ENCODE measurements at regions not wholly inside any gene's neighbourhood (a gene's known extent, or its start where the extent isn't known, plus 50 kb on each side); places are given as distances from the start of the nearest gene placed in this dataset.
A peak's percentile ranks its signal among the peaks of the same experiment; 100 is the strongest.

DNA sequence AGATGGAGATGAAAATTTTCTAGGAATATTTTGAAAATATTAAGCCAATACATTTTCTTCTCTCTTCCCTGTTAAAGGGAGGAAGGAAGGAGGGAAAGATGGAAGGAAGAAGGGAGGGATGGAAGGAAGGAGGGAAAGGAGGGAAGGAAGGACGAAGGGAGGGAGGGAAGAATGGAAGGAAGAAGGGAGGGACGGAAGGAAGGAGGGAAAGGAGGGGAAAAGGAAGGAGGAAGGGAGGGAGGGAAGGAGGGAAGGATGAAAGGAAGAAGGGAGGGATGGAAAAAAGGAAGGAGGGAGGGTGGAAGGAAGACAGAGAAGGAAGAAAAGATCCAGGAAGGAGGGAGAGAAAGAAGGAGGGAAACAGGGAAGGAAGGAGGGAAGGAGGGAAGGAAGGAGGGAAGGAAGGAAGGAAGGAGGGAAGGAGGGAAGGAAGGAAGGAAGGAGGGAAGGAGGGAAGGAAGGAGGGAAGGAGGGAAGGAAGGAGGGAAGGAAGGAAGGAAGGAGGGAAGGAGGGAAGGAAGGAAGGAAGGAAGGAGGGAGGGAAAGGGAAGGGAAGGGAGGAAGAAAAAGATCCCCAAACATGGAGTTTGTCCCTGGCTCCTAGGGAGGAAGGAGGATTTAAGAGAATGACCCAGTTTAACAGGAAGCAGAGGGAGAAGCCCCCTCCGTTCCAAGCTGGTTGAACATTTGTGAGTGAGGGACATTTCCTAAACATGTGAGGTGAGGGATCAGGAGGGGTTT is 70.3 kb upstream of the NEURL1B start:
- DNase-seq (ENCODE audit: low read depth), result no peak
- no peak overlapping the region for H3K4me3 ChIP-seq (ENCODE audit: low read depth, low read length)

DNA sequence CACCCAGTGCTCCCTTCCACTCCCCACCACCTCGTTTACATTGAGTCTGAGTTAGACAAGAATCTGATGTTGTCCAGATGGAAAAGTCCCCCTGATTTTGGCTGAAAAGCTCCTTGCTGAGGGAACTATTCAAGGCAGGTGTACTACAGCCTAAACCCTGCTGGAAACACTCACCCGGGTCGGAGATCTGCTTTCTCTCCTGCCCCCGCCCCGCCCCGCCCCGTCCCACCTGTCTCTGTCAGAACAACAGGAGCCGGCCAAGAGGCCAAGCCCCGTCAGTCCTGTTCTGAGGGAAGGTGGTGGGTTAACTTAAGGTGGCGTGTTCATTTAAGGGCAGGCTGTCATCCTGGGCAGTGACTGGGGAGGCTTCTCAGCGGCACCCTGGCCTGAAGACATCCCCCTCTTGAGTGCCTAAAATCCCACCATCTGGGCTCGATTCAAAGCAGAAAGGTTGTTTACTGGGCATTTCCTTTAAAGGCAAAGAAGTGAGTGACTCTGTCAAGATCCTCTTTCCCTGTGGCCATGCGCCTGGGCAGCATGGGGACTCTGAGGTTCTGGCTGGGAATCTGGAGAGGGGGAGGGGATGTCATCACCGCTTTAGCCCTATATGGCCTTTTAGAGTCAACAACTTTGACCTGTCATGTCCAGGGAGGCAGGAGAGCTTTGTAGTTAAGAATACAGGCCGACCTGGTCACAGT is 71.1 kb upstream of the NEURL1B start:
- H3K4me3 ChIP-seq (ENCODE audit: low read depth, low read length), result no peak overlapping the region
- no peak for DNase-seq (ENCODE audit: low read depth)

DNA sequence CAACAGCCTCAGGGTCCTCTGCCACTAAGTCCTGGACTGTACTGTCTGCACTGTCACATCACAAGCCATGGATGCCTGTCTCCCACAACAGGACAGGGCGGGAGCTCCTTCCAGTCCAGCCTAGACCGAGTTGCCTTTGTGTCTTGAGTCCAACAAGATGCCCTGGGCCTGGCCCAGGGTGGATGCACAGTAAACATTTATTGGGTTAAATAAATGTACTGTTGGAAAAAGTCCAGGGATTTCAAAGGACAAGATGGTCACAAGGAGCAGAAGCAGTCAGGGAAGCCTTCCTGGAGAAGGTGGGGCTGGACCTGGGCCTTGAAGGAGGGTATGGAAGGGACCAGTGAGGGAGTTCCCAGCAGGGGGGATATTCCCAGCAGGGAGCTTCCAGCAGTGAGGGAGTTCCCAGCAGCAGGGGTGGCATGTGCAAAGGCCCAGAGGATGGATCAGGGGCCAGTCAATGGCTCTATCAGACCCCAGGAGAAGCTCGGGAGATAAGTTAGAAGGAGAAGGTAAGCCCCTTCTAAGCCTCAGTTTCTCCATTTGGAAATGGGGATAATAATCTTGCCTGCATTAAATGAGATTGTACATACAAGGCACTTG is 72.7 kb upstream of the NEURL1B start:
- DNase-seq (ENCODE audit: low read depth), result no peak
- H3K4me3 ChIP-seq (ENCODE audit: low read depth, low read length), result no peak overlapping the region

DNA sequence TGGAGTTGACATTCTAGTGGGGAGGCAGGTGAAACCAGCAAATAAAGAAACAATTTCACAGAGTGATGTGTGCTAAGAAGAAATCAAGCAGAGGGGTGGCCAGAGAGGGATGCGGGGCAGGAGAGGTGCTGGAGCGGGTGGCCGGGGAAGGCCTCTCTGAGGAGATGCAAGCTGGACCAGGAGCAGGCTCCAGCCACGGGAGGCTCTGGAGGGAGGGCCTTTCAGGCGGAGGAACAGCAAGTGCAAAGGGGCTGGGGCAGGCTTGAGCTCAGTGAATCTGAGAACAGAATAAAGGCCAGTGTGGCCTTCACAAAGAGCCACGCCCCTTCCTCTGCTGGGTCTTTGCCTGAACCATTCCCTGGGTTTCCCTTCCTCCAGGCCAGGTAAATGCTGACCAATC is 73.2 kb upstream of the NEURL1B start:
- DNase-seq (ENCODE audit: low read depth), result no peak
- H3K4me3 ChIP-seq (ENCODE audit: low read depth, low read length), result no peak overlapping the region

DNA sequence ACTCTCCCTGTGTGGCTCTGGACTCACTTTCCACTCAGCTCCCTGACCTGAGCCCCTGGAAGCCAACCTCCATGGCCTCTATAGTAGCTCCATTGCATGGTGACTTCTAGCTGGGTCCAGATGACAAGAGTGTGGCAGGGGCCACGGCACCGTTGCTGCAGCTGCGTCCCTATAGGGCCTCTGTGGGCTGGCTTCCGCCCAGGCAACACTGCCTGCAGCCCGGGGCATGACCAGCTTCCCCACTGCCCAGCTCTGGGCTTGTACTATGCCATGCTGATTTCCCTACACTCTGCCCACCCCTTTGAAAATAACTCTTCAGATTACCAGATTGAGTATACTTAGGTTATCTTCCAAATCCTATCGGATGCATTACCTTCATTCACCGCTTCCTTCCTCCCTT is 73.8 kb upstream of the NEURL1B start:
- DNase-seq (ENCODE audit: low read depth), result no peak
- H3K4me3 ChIP-seq (ENCODE audit: low read depth, low read length), result no peak overlapping the region

DNA sequence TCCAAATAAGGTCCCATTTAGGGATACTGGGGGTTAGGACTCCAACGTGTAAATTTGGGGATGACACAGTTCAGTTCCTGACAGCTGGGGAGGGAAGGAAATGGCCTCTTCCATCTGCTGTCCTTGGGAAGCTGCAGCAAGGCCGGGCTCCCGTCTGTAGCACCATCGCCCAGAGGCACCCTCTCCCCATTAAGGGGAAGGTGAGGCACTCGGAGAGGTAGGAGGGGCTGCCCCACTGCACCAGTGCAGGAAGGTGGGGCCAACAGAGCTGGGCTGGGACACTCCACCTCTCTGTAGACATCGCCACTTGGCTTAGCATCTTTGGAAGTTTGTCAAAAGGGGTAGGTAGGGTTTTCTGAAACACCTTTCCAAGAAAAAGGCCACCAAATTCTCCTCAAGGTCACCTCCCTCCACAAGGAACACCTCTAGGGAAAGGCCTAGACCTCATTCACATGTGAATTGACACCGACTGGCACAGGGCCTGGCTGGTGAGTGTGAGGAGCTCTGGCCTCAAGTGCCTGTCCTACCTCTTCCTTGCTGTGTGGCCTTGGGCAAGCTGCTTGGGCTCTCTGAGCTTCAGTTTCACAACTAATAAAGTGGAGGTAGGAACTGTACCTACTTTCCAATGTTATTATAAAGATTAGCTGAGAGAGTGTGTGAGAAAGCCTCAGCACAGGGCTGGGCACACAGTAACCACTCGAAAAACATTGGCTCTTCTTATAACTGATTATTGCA is 75.0 kb upstream of the NEURL1B start:
- no peak for DNase-seq (ENCODE audit: low read depth)
- no peak overlapping the region for H3K4me3 ChIP-seq (ENCODE audit: low read depth, low read length)

DNA sequence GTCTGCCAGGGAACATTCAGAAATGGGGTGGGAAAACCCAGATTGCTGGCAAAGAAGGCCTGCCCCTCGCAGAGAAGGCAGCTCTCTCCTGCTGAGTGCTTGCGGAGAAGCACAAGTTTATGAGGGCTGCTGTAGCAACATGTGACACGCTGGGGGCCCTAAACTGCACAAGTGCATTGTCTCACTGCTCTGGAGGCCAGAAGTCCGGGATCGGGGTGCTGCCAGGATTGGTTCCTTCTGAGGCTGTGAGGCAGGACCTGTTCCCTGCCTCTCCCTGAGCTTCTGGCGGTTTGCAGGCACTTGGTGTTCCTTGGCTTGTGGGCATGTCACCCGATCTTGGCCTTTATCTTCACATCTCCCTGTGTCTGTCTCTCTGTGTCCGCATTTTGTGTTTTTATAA is 75.6 kb upstream of the NEURL1B start:
- no peak overlapping the region for H3K4me3 ChIP-seq (ENCODE audit: low read depth, low read length)
- no peak for DNase-seq (ENCODE audit: low read depth)

DNA sequence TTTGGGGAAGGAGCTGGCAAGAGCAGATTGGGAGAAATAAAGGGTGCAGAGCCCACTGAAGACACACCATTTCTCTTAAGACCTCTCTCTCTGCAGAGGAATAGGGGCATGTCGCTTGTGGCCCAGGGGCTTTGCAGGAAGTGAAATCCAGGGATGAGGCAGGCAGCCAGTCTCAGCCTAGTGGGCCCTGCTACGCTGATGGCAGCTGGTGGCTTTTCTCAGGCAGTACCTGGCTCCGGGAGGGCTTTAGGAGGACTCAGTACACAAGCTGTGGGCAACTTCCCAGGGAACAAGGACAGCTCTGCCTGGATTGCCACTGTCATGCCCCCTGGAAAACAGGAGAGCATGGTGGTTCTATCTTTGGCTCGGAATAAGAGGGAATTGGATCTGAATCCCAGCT is 76.2 kb upstream of the NEURL1B start:
- no peak for DNase-seq (ENCODE audit: low read depth)
- H3K4me3 ChIP-seq (ENCODE audit: low read depth, low read length), result no peak overlapping the region

DNA sequence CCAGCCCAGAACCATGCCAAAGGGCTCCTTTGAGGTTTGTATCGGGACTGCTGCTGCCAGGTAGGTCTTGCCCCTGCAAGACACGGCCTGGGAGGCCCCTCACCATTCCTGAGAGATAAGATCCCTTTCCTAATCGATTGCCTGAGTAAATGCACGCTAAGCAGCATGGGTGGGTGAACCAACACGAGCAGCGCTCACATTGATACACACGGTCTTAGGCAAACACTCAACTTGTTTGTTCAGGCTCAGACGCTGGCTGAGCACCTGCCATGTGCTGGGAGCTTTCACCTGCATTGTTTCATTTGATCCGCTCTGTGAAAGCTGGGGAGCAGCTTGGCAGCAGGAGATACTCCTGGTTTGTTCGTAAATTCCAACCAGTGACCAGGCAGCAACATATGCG is 76.9 kb upstream of the NEURL1B start:
- H3K4me3 ChIP-seq (ENCODE audit: low read depth, low read length), result no peak overlapping the region
- DNase-seq (ENCODE audit: low read depth), result no peak

DNA sequence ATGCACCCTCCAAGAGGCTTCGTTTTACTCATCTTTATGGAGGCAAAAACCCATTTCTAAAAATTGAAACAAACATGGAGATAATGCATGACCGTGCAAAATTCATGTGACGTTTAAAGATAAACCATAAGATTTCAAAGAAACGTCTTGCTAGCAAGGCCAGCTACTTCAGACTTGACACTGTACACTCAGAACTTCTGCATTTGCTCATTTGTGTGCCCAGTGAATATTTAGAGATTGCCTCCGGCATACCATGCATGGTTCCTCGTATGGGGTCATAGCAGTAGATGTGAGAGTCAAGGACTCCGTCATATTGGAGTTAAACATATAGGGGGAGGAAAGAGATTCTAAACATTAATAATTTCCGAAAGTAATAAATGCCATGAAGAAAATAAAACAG is 78.6 kb upstream of the NEURL1B start:
- no peak for DNase-seq (ENCODE audit: low read depth)
- no peak overlapping the region for H3K4me3 ChIP-seq (ENCODE audit: low read depth, low read length)

DNA sequence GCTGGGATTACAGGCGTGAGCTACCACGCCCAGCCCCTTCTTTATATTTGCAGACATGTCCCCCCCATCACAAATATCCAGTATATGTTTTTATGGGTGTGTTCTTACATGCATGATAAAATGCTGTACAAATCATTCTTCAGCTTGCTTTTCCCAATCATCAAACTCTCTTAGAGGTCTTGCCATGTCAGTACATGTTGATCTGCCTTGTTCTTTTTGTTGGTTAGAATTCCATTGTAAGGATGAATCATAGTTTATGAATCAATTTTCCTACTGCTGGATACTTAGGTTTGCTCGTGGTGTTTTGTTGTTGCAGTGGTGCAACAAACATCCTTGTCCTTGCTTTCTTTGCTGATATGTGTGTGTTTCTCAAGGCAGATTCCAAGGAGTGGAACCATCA is 79.9 kb upstream of the NEURL1B start:
- DNase-seq (ENCODE audit: low read depth), result peak; percentile 40
- H3K4me3 ChIP-seq (ENCODE audit: low read depth, low read length), result no peak overlapping the region

DNA sequence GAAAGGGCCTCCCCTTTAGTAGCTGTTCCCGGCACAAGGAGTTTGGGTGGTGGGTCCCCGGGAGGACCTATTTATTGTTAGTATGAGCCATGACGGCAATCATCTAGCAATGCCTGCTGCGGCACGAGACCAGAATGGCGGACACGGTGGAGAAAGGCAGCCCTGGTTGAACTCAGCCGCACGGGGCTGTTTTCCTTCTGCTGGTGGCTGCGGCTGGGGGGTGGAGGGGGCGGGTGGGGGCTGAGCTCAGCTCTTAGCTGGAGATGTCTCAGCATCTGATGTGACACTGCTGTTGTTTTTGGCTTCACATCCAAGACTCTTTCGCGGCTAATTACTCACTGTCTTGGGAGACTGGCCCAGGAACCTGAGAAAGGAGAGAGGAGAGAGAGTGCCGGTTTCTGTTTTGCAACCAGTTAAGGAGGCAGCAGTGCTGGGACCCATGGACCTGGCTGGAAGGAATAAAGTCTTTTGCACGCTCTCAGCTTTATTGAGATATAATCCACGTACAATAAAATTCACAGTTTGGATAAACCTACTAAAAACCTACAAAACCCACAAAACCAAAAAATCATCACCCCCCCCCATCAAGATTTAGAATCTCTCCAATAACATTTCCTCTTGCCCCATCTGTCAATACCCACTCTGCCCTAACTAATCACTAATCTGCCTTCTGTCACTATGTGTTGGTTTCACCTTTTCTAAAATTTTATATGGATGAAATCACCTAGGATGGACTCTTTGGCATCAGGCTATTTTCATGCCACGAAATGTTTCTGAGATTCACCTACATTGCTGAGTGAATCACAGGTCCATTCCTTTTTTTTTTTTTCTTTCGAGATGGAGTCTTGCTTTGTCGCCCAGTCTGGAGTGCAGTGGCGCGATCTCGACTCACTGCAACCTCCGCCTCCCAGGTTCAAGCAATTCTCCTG is 81.8 kb upstream of the NEURL1B start:
- DNase-seq (ENCODE audit: low read depth), result peak; percentile 87
- H3K4me3 ChIP-seq (ENCODE audit: low read depth, low read length), result peak overlapping the region; percentile 31

DNA sequence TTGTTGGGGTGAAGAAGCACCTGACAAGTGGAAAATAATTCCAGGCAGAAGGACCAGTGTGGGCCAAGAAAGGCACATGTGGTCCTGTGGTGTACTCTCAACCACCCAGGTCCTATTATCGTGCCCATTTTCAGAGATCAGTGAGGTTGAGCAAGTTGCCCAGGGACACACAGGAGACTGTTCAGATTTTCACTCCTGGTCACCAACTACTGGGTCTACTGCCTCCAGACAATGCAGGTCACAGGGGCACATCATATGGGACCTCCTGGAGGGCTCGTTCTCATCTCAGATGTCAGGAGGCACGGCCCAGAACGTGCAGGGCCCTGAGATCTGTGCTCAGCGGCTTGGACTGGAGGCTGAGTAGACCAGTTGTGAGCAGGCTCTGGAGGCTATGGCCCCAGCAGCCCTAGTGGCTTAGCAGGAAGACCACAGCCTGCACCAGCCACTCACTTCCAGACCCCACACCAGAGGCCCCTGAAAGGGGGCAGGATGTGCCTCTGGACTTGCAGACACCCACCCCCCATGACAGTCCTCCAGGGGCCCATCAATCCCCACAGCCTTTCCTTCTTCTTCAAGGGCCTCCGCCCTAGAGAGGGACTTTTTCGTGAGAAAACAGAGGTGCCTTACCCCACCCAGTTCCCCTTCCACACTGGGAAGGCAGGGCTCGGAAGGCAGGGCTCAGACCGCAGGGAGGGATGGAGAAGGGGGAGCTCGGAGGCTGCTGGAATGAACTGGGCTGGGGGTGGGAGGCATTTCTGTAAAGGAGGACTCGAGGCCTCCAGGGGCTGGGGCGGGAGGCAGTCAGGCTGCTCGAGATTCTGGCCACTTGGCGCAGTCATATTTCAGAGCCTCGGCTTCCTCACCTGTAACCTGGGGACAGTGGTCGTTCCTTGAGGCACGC is 82.7 kb upstream of the NEURL1B start:
- no peak for DNase-seq (ENCODE audit: low read depth)
- H3K4me3 ChIP-seq (ENCODE audit: low read depth, low read length), result peak overlapping the region; percentile 31

DNA sequence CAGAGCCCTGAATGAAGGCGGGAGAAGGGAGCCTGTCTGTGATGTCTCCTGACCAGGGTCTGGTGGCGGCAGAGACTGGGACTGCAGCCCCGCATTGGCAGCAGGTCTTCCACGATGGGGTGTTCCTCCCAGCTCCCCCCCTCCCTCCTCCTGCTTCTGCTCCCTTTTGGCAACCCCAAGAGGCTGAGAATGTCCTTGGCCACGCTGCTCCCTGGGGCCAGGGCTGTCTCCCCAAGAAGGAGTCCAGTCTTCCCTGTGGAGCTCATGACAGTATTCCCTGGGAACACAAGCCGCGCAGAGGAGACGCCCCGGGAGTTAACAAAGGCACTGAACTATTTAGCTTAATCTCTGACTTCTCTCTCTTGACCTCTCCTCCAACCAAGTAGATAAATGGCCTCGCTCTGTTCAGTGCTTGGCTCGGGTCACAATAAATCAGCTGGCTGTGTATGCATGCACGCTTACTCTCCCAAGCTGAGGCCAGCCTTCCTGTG is 84.0 kb upstream of the NEURL1B start:
- no peak overlapping the region for H3K4me3 ChIP-seq (ENCODE audit: low read depth, low read length)
- no peak for DNase-seq (ENCODE audit: low read depth)

DNA sequence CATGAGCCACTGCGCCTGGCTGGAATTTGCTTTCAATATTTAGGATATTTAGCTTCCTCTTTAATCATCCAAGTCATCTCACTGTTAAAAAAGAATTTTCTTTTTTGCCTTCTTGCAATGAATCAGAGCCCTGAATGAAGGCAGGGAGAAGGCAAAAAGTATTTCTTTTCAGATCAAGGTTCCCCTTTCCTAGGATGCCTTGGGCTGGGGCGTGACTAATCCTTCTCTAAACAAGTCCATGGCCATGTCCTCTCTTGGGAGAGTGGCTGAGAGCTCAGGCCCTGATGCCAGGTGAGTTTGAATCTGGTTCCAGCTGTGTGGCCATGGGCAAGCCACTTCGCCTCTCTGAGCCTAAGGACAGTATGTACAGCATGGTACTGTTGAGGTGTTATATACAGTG is 84.8 kb upstream of the NEURL1B start:
- DNase-seq (ENCODE audit: low read depth), result no peak
- no peak overlapping the region for H3K4me3 ChIP-seq (ENCODE audit: low read depth, low read length)

DNA sequence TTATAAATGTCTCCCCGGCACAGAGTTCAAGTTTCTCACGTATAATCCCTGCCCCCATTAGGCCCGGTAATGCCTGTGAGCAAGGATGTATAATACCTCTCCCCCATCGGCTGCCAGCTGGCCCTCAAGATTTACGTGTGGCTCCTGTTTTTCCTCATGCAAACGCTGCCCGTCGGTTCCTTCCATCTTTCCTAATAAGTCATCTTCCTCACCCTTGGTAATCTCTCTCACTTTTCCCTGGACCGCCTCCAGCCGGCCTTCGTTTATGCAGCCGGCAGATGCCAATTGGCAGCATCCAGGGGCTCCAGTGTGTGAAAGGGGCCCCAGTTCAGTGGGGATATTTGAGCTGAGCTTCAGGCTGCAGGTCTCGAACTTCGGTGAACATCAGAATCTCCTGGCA is 86.5 kb upstream of the NEURL1B start:
- H3K4me3 ChIP-seq (ENCODE audit: low read depth, low read length), result no peak overlapping the region
- no peak for DNase-seq (ENCODE audit: low read depth)

DNA sequence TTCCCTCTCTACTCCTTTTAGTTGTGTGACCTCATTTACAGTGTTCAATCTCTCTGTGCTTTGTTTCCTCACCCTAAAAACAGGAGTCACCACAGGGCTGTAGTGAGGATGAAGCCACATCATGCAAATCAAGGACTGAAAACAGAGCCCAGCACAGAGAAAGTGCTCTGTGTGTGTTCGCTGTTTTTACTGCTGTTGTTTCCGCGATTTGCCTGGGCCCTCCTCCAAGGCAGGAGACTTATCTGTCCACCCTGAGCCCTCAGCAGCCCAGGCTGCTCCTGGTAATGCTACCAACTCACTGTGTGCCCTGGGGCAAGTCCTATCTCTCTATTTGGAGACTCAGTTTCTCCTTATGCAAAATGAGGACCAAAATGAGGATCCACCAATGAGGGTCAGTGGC is 87.2 kb upstream of the NEURL1B start:
- H3K4me3 ChIP-seq (ENCODE audit: low read depth, low read length), result no peak overlapping the region
- DNase-seq (ENCODE audit: low read depth), result no peak

DNA sequence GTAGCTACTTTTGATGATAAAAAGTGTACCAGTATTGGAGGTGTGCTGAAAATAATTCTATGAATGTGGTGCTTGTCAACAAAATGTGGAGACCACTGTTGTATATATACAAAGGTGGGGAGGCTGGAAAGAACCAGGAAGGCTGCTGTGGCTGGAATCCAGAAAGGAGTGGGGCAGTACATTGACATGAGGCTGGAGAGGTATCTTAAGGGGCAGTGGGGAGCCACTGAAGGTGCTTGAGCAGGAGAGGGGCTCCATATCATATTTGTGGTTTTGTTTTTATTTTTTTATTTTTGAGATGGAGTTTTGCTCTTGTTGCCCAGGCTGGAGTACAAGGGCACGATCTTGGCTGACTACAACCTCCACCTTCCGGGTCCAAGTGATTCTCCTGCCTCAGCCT is 87.9 kb upstream of the NEURL1B start:
- DNase-seq (ENCODE audit: low read depth), result no peak
- no peak overlapping the region for H3K4me3 ChIP-seq (ENCODE audit: low read depth, low read length)

Measured in skeletal muscle cell (primary cell).